Body of pancreas (tissue), 4 donors: ENCODE measurements at regions not wholly inside any gene's neighbourhood (a gene's known extent, or its start where the extent isn't known, plus 50 kb on each side); places are given as distances from the start of the nearest gene placed in this dataset.
"Not testable (repeated sequence)": the region's sequence is repeated elsewhere in the genome, so short reads cannot be mapped to it uniquely, and the experiment has no call there.

Experiments
- ATAC-seq: fragments of 150-250 bp; one replicate; pipeline ENCODE4 v1.9.1; 2016
- DNase-seq, 4 donors: peaks; one replicate each; pipeline ENCODE4 v3.0.0-alpha.2; 2019
- H3K27ac ChIP-seq, 4 donors: fragments of 200-600 bp; sonication (generic); 1 replicate in 3 of 4; 2 replicates in 1 of 4; pipeline versions ENCODE4 v1.5.1 to v1.6.1; 2016 to 2019; ENCODE audit warnings: mild to moderate bottlenecking in 1 of 4, mixed read lengths in 1 of 4, moderate library complexity in 1 of 4
- H3K27me3 ChIP-seq, 2 donors: fragments of 200-600 bp; sonication (generic); one replicate each; pipeline ENCODE4 v1.6.0; 2016; ENCODE audit warnings: mild to moderate bottlenecking in 1 of 2
- H3K36me3 ChIP-seq, 2 donors: fragments of 200-600 bp; sonication (generic); replicated peaks in 1 of 2; 2 replicates each; pipeline ENCODE4 v1.5.1; 2016; ENCODE audit warnings: low read depth in 2 of 2; ENCODE audit not compliant: insufficient read depth in 1 of 2
- H3K4me1 ChIP-seq: fragments of 200-600 bp; sonication (generic); one replicate; pipeline ENCODE4 v1.6.0; 2016
- H3K4me3 ChIP-seq, 2 donors: fragments of 200-600 bp; sonication (generic); 1 replicate in 1 of 2; 2 replicates in 1 of 2; pipeline ENCODE4 v1.5.1; 2016 to 2019
- H3K9me3 ChIP-seq, 3 donors: fragments of 200-600 bp; sonication (generic); 1 replicate in 2 of 3; 2 replicates in 1 of 3; pipeline ENCODE4 v1.5.1; 2016
- CTCF ChIP-seq, 7 experiments: fragments of 450-650 bp in 4 of 7; fragments of 200-600 bp in 3 of 7; sonication (generic) in 3 of 7; IDR thresholded peaks; one replicate each; pipeline ENCODE4 v1.5.1; 2016 to 2019; ENCODE audit warnings: antibody characterized with exemption in 7 of 7
- POLR2A ChIP-seq, 3 donors: fragments of 450-650 bp; IDR thresholded peaks; one replicate each; pipeline ENCODE4 v1.6.1; 2016; ENCODE audit warnings: antibody characterized with exemption in 3 of 3, mild to moderate bottlenecking in 2 of 3
- WGBS, 2 donors: methylation state at CpG; one replicate each; pipeline ENCODE4 v1.1.5; 2017; 5-methylcytosine and 5-hydroxymethylcytosine counted together
- intact Hi-C: fragments of 100-400 bp; cut with DNase I; formaldehyde crosslinking; loops from one replicate; pipeline ENCODE4 v1.15.1; 2023

GRCh38 chr1:80540596-80540995, 1260.1 kb upstream of the ADGRL2 start:
- Histone ChIP-seq H3K27ac (no peak overlapping the region), H3K4me1 (no peaks in the 10 kb centered on the region), H3K27me3 (no peaks in the 10 kb centered on the region), H3K36me3 (no peaks in the 10 kb centered on the region), H3K9me3 (no peaks in the 10 kb centered on the region), H3K4me3 (no peak overlapping the region)
- TF ChIP-seq POLR2A (IDR thresholded peaks at IDR 0.05), result no peak
- TF ChIP-seq CTCF (IDR thresholded peaks at IDR 0.05), result no peak
- ATAC-seq, result no peak
- no peak for DNase-seq
- 31 to 42% methylated on average over 1 of the region's 1 CpG for WGBS, 2 donors
- intact Hi-C loops, result no loop called here

- Histone ChIP-seq H3K9me3 (no peaks in the 10 kb centered on the region), H3K4me1 (no peaks in the 10 kb centered on the region), H3K27ac (no peak overlapping the region), H3K4me3 (no peak overlapping the region), H3K36me3 (no peaks in the 10 kb centered on the region), H3K27me3 (no peaks in the 10 kb centered on the region)
- TF ChIP-seq CTCF (IDR thresholded peaks at IDR 0.05), result no peak
- TF ChIP-seq POLR2A (IDR thresholded peaks at IDR 0.05), result no peak
- ATAC-seq, result no peak
- DNase-seq, result no peak
- intact Hi-C loops, result no loop called here
- WGBS, 2 donors, result 83 to 86% methylated on average over 1 of the region's 1 CpG
Observed at GRCh38 chr1:80540149-80540548, 1260.6 kb upstream of the ADGRL2 start.

- H3K27ac ChIP-seq, intact Hi-C loops, H3K9me3 ChIP-seq, H3K4me1 ChIP-seq, H3K4me3 ChIP-seq, H3K36me3 ChIP-seq, DNase-seq, ATAC-seq, H3K27me3 ChIP-seq: not testable (repeated sequence)
- 82 to 92% methylated on average over 8 of the region's 8 CpGs for WGBS, 2 donors
Observed at GRCh38 chr1:80539298-80539697, 1261.4 kb upstream of the ADGRL2 start.

GRCh38 chr1:80536461-80536860, 1264.3 kb upstream of the ADGRL2 start:
- no peak overlapping the region for H3K4me3 ChIP-seq
- DNase-seq (no peak), ATAC-seq (no peak)
- H3K4me1 ChIP-seq, result peaks cover 6% of the 10 kb centered on the region
- intact Hi-C loops, result no loop called here
- no peak overlapping the region for H3K27ac ChIP-seq
- no peaks in the 10 kb centered on the region for H3K27me3 ChIP-seq
- 65 to 74% methylated on average over 4 of the region's 4 CpGs for WGBS, 2 donors
- H3K9me3 ChIP-seq, result no peaks in the 10 kb centered on the region
- H3K36me3 ChIP-seq, result no peaks in the 10 kb centered on the region
- no peak for TF ChIP-seq CTCF (IDR thresholded peaks at IDR 0.05)
- no peak for TF ChIP-seq POLR2A (IDR thresholded peaks at IDR 0.05)

GRCh38 chr1:80535466-80535865, 1265.3 kb upstream of the ADGRL2 start:
- 41 to 42% methylated on average over 2 of the region's 2 CpGs for WGBS, 2 donors
- DNase-seq, result no peak
- no peak overlapping the region for H3K27ac ChIP-seq

More at GRCh38 chr1:80535466-80535865, 1265.3 kb upstream of the ADGRL2 start:
- H3K9me3 ChIP-seq, result no peaks in the 10 kb centered on the region
- no peak for TF ChIP-seq POLR2A (IDR thresholded peaks at IDR 0.05)
- no peak for TF ChIP-seq CTCF (IDR thresholded peaks at IDR 0.05)
- intact Hi-C loops, result no loop called here
- H3K4me3 ChIP-seq, result no peak overlapping the region
- peaks cover 6% of the 10 kb centered on the region for H3K4me1 ChIP-seq
- no peak for ATAC-seq
- H3K27me3 ChIP-seq, result no peaks in the 10 kb centered on the region
- H3K36me3 ChIP-seq, result no peaks in the 10 kb centered on the region
